Stomach (tissue), 4 donors: ENCODE measurements at regions not wholly inside any gene's neighbourhood (a gene's known extent, or its start where the extent isn't known, plus 50 kb on each side); places are given as distances from the start of the nearest gene placed in this dataset.

Source experiments
- CTCF ChIP-seq, 7 experiments: fragments of 450-650 bp in 4 of 7; fragments of 200-600 bp in 3 of 7; sonication (generic) in 3 of 7; IDR thresholded peaks; one replicate each; pipeline ENCODE4 v1.5.1; 2016 to 2019; ENCODE audit warnings: antibody characterized with exemption in 7 of 7, control low read depth in 2 of 7, mild to moderate bottlenecking in 1 of 7
- EP300 ChIP-seq: sonication (generic); formaldehyde crosslinking; IDR thresholded peaks from one replicate; pipeline ENCODE4 v1.6.1; 2017; ENCODE audit warnings: antibody characterized with exemption
- POLR2A ChIP-seq, 4 donors: fragments of 450-650 bp; IDR thresholded peaks; one replicate each; pipeline ENCODE4 v1.6.1; 2016; ENCODE audit warnings: antibody characterized with exemption in 4 of 4, control low read depth in 2 of 4, mild to moderate bottlenecking in 1 of 4, moderate library complexity in 1 of 4
- POLR2AphosphoS5 ChIP-seq, 3 donors: sonication (generic); formaldehyde crosslinking; IDR thresholded peaks; one replicate each; pipeline ENCODE4 v1.6.1; 2016; ENCODE audit warnings: antibody characterized with exemption in 3 of 3

DNA sequence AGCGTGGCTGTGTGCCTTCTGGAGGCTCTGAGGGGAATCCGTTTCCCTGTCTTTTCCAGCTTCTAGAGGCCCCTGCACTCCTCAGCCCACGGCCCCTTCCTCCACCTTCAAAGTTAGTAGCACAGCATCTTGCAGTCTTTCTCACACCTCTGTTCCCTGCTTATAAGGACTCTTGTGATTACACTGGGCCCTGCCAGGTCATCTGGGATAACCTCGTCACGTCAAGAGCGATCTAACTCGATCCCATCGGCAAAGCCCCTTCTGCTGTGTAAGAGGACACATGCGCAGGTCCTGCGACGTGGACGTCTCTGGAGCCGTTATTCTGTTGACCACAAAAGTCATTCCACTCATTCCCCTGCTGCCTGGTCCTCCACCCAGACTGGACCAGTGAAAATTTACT lies 159.2 kb downstream of the BMP7 start:
- no peak for TF ChIP-seq EP300
- no peak for TF ChIP-seq POLR2A (IDR thresholded peaks at IDR 0.05)
- no peak for TF ChIP-seq CTCF (IDR thresholded peaks at IDR 0.05)
- no peak for TF ChIP-seq POLR2AphosphoS5 (IDR thresholded peaks at IDR 0.05)
